HFF-Myc (cell line): ENCODE measurements at regions not wholly inside any gene's neighbourhood (a gene's known extent, or its start where the extent isn't known, plus 50 kb on each side); places are given as distances from the start of the nearest gene placed in this dataset.

ENCODE experiments used
- DNase-seq: peaks from one replicate; pipeline ENCODE4 v3.0.0-alpha.2; 2011; ENCODE audit warnings: low read depth; ENCODE audit errors: extremely low read depth
- H3K4me3 ChIP-seq: replicated peaks from 2 replicates; pipeline ENCODE4 v1.5.1; 2011; ENCODE audit warnings: low read depth, mild to moderate bottlenecking, control low read depth, low read length
- TF ChIP-seq, protein P1 (sequence below): IDR thresholded peaks from 2 replicates; pipeline ENCODE4 v1.5.1; 2012; ENCODE audit warnings: mild to moderate bottlenecking, low read depth, low read length, control low read depth; ENCODE audit errors: missing control alignments

DNA sequence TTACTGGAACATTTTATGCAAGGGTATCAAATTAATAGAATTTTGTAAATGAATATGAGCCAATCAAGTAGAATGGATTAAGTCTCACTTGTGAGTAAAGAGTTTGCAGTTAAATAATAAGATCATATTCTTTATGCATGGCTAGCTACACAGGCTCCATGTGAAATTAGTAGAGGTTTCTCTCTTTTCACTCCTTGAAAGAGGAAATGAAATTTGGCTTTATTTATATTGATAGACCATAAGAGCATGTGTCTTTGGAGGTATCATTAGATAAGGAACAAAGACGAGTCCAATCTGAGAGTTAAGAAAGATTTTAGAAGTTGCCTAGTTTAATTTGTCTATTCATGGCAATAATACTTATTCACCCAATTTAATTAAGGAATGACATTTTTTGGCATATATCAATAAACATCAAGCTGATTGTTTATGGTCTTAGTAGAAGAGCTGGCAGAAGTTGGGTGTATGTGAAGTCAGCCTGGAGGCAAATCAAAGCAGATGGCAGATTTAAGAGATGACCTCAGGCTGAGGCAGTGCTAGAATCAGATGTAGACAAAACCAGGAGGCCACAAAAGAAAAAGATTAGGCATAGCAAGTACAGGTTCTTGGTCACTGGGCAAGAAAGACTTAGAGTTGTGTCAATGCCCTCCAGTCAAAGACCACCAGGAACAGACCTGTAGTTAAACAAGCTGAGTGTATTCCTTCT lies 406.5 kb upstream of the ARHGEF26 start:
- no peak overlapping the region for H3K4me3 ChIP-seq
- TF ChIP-seq, protein P1, sequence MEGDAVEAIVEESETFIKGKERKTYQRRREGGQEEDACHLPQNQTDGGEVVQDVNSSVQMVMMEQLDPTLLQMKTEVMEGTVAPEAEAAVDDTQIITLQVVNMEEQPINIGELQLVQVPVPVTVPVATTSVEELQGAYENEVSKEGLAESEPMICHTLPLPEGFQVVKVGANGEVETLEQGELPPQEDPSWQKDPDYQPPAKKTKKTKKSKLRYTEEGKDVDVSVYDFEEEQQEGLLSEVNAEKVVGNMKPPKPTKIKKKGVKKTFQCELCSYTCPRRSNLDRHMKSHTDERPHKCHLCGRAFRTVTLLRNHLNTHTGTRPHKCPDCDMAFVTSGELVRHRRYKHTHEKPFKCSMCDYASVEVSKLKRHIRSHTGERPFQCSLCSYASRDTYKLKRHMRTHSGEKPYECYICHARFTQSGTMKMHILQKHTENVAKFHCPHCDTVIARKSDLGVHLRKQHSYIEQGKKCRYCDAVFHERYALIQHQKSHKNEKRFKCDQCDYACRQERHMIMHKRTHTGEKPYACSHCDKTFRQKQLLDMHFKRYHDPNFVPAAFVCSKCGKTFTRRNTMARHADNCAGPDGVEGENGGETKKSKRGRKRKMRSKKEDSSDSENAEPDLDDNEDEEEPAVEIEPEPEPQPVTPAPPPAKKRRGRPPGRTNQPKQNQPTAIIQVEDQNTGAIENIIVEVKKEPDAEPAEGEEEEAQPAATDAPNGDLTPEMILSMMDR, result no peak
- no peak for DNase-seq

DNA sequence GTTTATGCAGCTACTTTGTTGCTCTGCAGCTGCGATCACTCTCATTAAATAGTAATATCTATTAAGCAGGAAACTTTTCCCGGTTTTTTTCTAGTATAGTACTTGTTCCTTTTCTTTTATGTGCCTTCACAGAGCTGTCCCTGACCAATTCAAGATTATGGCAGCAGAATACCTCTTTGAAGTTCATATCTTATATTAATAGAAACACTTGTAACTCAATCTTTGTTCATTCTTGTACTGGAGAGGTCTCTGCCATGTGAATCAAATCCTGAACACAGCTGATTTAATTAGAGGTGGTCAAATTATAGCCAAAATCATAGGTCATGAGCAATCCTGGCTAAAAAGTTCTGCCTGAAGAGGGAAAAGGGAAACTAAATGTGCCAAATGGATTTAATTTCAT lies 399.0 kb upstream of the ARHGEF26 start:
- no peak overlapping the region for H3K4me3 ChIP-seq
- DNase-seq, result no peak
- TF ChIP-seq, protein P1, result no peak

DNA sequence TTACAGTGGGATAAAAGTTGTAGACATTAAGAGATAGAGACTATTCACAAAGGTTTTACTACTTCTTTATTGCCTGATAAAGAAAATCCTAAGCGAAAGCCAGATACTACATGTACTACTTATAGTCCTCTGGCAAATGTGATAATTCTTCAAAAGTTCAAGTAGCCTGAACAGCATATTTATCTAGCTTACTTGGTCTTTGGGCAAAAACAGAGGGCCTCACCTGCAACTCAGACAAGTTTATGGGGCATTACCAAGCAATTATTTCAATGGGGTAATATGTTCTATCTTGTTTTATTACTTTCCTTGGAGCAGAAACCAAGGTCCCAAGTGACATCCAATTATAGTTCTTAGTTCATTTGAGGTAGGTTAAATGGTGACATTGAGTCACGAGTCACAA lies 390.1 kb upstream of the ARHGEF26 start:
- DNase-seq, result no peak
- H3K4me3 ChIP-seq, result no peak overlapping the region
- TF ChIP-seq, protein P1, result no peak

DNA sequence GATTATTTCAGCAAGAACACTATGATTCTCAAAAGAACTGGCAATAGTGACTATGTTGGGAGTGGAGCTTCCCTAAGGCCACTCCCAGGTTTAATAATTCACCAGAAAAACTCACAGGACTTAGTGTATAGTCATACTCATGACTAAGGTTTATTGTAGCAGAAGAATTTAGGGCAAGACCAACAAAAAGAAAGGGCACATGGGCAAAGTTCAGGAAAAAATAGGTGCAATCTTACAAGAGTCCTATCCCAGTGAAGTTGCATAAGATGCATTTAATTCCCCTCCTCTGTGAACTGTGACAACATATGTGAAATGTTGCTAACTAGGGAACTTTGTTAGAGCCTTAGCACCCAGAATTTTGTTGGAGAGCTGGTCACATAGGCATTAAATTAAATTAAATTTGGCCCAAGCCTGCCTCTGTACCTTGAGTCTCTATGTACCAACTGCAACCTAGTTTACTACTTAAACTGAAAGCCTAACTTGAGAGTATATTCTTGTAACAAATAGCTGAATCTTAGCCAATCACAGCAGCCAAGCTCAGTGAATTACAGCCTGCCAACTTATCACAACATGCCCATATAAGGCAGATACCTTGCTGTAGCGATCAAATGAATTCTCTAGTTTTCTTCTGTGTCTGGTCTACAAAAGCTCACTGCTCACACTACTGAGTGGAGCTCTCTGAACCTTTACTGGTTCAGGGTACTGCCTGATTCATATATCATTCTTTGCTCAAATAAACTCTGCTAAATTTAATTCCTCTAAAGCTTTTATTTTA lies 386.2 kb upstream of the ARHGEF26 start:
- TF ChIP-seq, protein P1, result no peak
- no peak for DNase-seq
- no peak overlapping the region for H3K4me3 ChIP-seq

DNA sequence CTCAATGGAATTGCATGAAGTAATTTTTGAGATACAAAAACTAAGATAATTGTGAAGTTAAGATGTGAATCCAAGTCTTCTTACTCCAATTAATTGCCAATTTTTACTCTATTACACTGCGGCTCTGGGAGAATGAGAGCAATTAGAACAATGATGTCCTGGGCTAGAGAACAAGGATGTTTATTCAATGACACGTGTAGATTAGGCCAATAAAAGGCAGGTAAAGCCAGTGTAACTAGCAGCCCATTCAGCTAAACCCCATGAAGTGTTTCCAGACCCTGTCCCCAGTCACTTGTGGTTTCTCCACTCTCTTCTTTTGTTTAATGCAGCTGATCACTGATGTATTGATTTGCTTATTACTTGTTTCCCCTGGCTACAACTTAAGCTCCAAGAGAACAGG lies 381.1 kb upstream of the ARHGEF26 start:
- no peak for DNase-seq
- TF ChIP-seq, protein P1, result no peak
- no peak overlapping the region for H3K4me3 ChIP-seq

DNA sequence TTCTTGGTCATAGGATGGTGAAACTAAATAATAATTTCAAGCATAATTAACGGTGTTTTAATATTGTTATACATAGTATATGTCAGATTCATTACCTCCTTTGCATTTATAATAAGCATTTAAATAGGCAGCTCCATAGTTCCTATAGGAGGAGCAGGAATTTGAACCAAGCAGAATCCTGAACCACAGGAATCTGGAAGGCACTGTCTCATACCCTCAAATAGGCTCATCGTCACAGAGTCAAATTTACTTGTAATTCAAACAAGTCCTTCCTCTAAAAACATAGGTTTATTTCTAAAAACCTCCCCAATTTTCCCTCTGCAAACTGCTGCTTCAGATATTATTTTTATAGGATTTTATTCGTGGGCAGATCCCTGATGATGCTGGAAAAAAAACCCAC lies 376.3 kb upstream of the ARHGEF26 start:
- no peak for DNase-seq
- TF ChIP-seq, protein P1, result no peak
- H3K4me3 ChIP-seq, result no peak overlapping the region
